ENCODE measurements at regions not wholly inside any gene's neighbourhood (a gene's known extent, or its start where the extent isn't known, plus 50 kb on each side); places are given as distances from the start of the nearest gene placed in this dataset.

DNA sequence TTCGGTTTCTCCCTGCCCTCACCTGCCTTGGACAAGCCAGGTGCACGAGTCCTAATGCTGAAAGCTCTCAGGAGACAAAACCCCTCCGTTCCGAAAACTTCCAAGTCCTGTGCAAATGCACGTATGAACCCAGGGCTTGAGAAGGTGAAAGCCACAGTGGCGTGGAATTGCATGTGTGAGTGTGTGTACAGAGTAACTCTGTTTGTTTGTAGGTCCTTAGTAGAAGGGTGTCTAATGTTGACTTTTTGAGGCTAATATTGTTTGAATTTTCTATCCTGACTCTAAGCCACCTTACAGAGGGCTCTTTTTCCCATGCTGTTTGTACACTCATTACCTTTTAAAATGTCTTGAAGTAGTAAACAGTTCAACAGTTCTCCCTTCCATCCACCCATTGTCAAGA, 129.1 kb downstream of the FOXA2 start:
- TF ChIP-seq, protein P1, sequence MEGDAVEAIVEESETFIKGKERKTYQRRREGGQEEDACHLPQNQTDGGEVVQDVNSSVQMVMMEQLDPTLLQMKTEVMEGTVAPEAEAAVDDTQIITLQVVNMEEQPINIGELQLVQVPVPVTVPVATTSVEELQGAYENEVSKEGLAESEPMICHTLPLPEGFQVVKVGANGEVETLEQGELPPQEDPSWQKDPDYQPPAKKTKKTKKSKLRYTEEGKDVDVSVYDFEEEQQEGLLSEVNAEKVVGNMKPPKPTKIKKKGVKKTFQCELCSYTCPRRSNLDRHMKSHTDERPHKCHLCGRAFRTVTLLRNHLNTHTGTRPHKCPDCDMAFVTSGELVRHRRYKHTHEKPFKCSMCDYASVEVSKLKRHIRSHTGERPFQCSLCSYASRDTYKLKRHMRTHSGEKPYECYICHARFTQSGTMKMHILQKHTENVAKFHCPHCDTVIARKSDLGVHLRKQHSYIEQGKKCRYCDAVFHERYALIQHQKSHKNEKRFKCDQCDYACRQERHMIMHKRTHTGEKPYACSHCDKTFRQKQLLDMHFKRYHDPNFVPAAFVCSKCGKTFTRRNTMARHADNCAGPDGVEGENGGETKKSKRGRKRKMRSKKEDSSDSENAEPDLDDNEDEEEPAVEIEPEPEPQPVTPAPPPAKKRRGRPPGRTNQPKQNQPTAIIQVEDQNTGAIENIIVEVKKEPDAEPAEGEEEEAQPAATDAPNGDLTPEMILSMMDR (optimal IDR thresholded peaks at IDR 0.05 in 1 of 3, IDR thresholded peaks at IDR 0.05 in 1 of 3, conservative IDR thresholded peaks at IDR 0.05 in 1 of 3; ENCODE audit: extremely low read depth in 1 of 3, insufficient read depth in 2 of 3, low read length in 3 of 3), result no peak
- no peak for TF ChIP-seq EZH2 (IDR thresholded peaks at IDR 0.05; ENCODE audit: low read length)
